PC-3 (cell line): ENCODE measurements at regions not wholly inside any gene's neighbourhood (a gene's known extent, or its start where the extent isn't known, plus 50 kb on each side); places are given as distances from the start of the nearest gene placed in this dataset.

Experiments used
- ATAC-seq: fragments of 200-7000 bp; cut with Tn5 transposase; 2 replicates; pipeline ENCODE4 v1.9.1; 2020; ENCODE audit warnings: mild to moderate bottlenecking, moderate library complexity
- BruUV-seq: library from RNA; stranded (reverse); fragments of 400-500 nt; replicated peaks from 2 replicates; lab custom pipeline; 2021; lab: Mats Ljungman, UMichigan
- CTCF ChIA-PET: fragments of 300-600 bp; sonication (Branson Sonifier 250); formaldehyde crosslinking; loops from one replicate; lab custom pipeline; 2022; ENCODE audit warnings: antibody characterized with exemption; lab: Charles Lee
- POLR2A ChIA-PET: fragments of 300-600 bp; sonication (Branson Sonifier 250); formaldehyde crosslinking; loops from one replicate; lab custom pipeline; 2022; ENCODE audit warnings: antibody characterized with exemption; ENCODE audit not compliant: unreplicated experiment; lab: Charles Lee
- DNase-seq: peaks from one replicate; pipeline ENCODE4 v3.0.0-alpha.2; 2015
- H2AFZ ChIP-seq: fragments of 300-600 bp; sonication (generic); 2 replicates; pipeline ENCODE4 v1.6.0; 2016; ENCODE audit warnings: antibody characterized with exemption, low read length
- H3F3A ChIP-seq: fragments of 300-600 bp; sonication (generic); one replicate; pipeline ENCODE4 v1.6.0; 2017; ENCODE audit warnings: antibody characterized with exemption, low read length, control low read depth, mild to moderate bottlenecking; ENCODE audit not compliant: unreplicated experiment
- H3K27ac ChIP-seq: fragments of 300-600 bp; sonication (generic); 2 replicates; pipeline ENCODE4 v1.5.1; 2016; ENCODE audit warnings: mild to moderate bottlenecking, low read length
- H3K27me3 ChIP-seq: fragments of 300-600 bp; sonication (generic); 2 replicates; pipeline ENCODE4 v1.6.1; 2016; ENCODE audit warnings: low read length, mixed read lengths
- H3K36me3 ChIP-seq: fragments of 300-600 bp; sonication (generic); 2 replicates; pipeline ENCODE4 v1.6.1; 2016; ENCODE audit warnings: low read depth, mixed run types, low read length, mixed read lengths
- H3K4me1 ChIP-seq: fragments of 300-600 bp; sonication (generic); 2 replicates; pipeline ENCODE4 v1.5.1; 2016; ENCODE audit warnings: low read length; ENCODE audit not compliant: insufficient read depth
- H3K4me2 ChIP-seq: fragments of 300-600 bp; sonication (generic); 2 replicates; pipeline ENCODE4 v1.6.0; 2016; ENCODE audit warnings: low read length
- H3K4me3 ChIP-seq: fragments of 300-600 bp; sonication (generic); 2 replicates; pipeline ENCODE4 v1.5.1; 2016; ENCODE audit warnings: mild to moderate bottlenecking, low read length, mixed read lengths
- H3K79me2 ChIP-seq: fragments of 300-600 bp; sonication (generic); 2 replicates; pipeline ENCODE4 v1.6.1; 2017; ENCODE audit warnings: low read length, mixed read lengths
- H3K9ac ChIP-seq: fragments of 300-600 bp; sonication (generic); 2 replicates; pipeline ENCODE4 v1.6.0; 2016; ENCODE audit warnings: mild to moderate bottlenecking, low read length
- H3K9me2 ChIP-seq: fragments of 300-600 bp; sonication (generic); replicated peaks from 2 replicates; pipeline ENCODE4 v1.6.1; 2016; ENCODE audit warnings: mixed run types, low read length, mixed read lengths
- H3K9me3 ChIP-seq: fragments of 300-600 bp; sonication (generic); 2 replicates; pipeline ENCODE4 v1.6.1; 2016; ENCODE audit warnings: low read length, mixed read lengths
- H4K20me1 ChIP-seq: fragments of 300-600 bp; sonication (generic); 2 replicates; pipeline ENCODE4 v1.6.1; 2016; ENCODE audit warnings: low read length, mixed read lengths
- CTCF ChIP-seq: fragments of 300-600 bp; sonication (generic); conservative IDR thresholded peaks from 2 replicates; pipeline ENCODE4 v1.5.1; 2017; ENCODE audit warnings: antibody characterized with exemption, low read depth, mild to moderate bottlenecking, low read length
- EZH2 ChIP-seq: fragments of 300-600 bp; sonication (generic); IDR thresholded peaks from one replicate; pipeline ENCODE4 v1.6.1; 2017; ENCODE audit warnings: antibody characterized with exemption, mild to moderate bottlenecking, low read length; ENCODE audit not compliant: unreplicated experiment
- EZH2phosphoT487 ChIP-seq: fragments of 300-600 bp; sonication (generic); IDR thresholded peaks from 2 replicates; pipeline ENCODE4 v1.6.1; 2018; ENCODE audit warnings: mild to moderate bottlenecking, antibody characterized with exemption, low read length, borderline replicate concordance
- intact Hi-C: fragments of 100-400 bp; cut with micrococcal nuclease; formaldehyde crosslinking; loops from 2 replicates; pipeline ENCODE4 v1.9.0; 2023

- intact Hi-C loops, result no loop called here
- no TSS peak for BruUV-seq
Measured at GRCh38 chr20:11246251-11246775, 572.5 kb upstream of the JAG1 start.

GRCh38 chr20:11247046-11248010 lies 573.5 kb upstream of the JAG1 start:
- intact Hi-C loops, result no loop called here
- no peaks in the 10 kb centered on the region for H3K36me3 ChIP-seq
- no peak overlapping the region for H3K4me3 ChIP-seq
- no peak for ATAC-seq
- no peak overlapping the region for H2AFZ ChIP-seq
- H3K9ac ChIP-seq, result no peak overlapping the region
- H3K9me3 ChIP-seq, result no peaks in the 10 kb centered on the region
- no peaks in the 10 kb centered on the region for H3K9me2 ChIP-seq
- H3K27me3 ChIP-seq, result no peaks in the 10 kb centered on the region
- TF ChIP-seq EZH2, result no peak
- TF ChIP-seq CTCF, result no peak
- TF ChIP-seq EZH2phosphoT487, result no peak
- ChIA-PET CTCF (no interaction called here), POLR2A (no interaction called here)
- BruUV-seq, result no TSS peak
- no peaks in the 10 kb centered on the region for H3K79me2 ChIP-seq
- peaks cover 6% of the 10 kb centered on the region for H3K4me1 ChIP-seq
- DNase-seq, result no peak
- H4K20me1 ChIP-seq, result no peaks in the 10 kb centered on the region
- H3K4me2 ChIP-seq, result no peak overlapping the region
- no peak overlapping the region for H3K27ac ChIP-seq
- H3F3A ChIP-seq, result no peaks in the 10 kb centered on the region

More at GRCh38 chr20:11246251-11246775, 572.5 kb upstream of the JAG1 start:
- no peaks in the 10 kb centered on the region for H3K36me3 ChIP-seq
- H3K4me1 ChIP-seq, result peaks cover 13% of the 10 kb centered on the region
- no peak for TF ChIP-seq CTCF
- TF ChIP-seq EZH2, result no peak
- no peak for TF ChIP-seq EZH2phosphoT487
- no peaks in the 10 kb centered on the region for H4K20me1 ChIP-seq
- H3K4me3 ChIP-seq, result no peak overlapping the region
- H3F3A ChIP-seq, result no peaks in the 10 kb centered on the region
- DNase-seq (no peak), ATAC-seq (no peak)
- CTCF ChIA-PET, result no interaction called here
- H3K9ac ChIP-seq, result no peak overlapping the region
- H3K9me3 ChIP-seq, result no peaks in the 10 kb centered on the region
- H3K4me2 ChIP-seq, result no peak overlapping the region
- POLR2A ChIA-PET, result no interaction called here
- no peak overlapping the region for H3K27ac ChIP-seq
- H3K9me2 ChIP-seq, result no peaks in the 10 kb centered on the region
- H2AFZ ChIP-seq, result no peak overlapping the region
- no peaks in the 10 kb centered on the region for H3K27me3 ChIP-seq
- H3K79me2 ChIP-seq, result no peaks in the 10 kb centered on the region

- Histone ChIP-seq H3K79me2 (no peaks in the 10 kb centered on the region), H3K4me2 (no peak overlapping the region), H3K36me3 (no peaks in the 10 kb centered on the region), H3K9ac (no peak overlapping the region), H3F3A (no peaks in the 10 kb centered on the region), H3K27me3 (no peaks in the 10 kb centered on the region), H3K27ac (no peak overlapping the region), H2AFZ (no peak overlapping the region), H3K4me3 (no peak overlapping the region), H3K4me1 (no peaks in the 10 kb centered on the region), H4K20me1 (no peaks in the 10 kb centered on the region), H3K9me2 (no peaks in the 10 kb centered on the region), H3K9me3 (no peaks in the 10 kb centered on the region)
- ChIA-PET POLR2A (no interaction called here), CTCF (no interaction called here)
- DNase-seq (no peak), ATAC-seq (no peak)
- intact Hi-C loops, result no loop called here
- BruUV-seq, result no TSS peak
- TF ChIP-seq EZH2 (no peak), EZH2phosphoT487 (no peak), CTCF (no peak)
Measured at GRCh38 chr20:11248011-11248409, 574.2 kb upstream of the JAG1 start.
